Brain microvascular endothelial cell (primary cell): ENCODE measurements at regions not wholly inside any gene's neighbourhood (a gene's known extent, or its start where the extent isn't known, plus 50 kb on each side); places are given as distances from the start of the nearest gene placed in this dataset.
A peak's percentile ranks its signal among the peaks of the same experiment; 100 is the strongest.

Experiments used
- DNase-seq: peaks from one replicate; pipeline ENCODE4 v3.0.0-alpha.2; 2020
- H3K27ac ChIP-seq: fragments of 250-450 bp; sonication (Bioruptor Pico); 2 replicates; pipeline ENCODE4 v1.5.1; 2020; ENCODE audit warnings: mild to moderate bottlenecking, moderate library complexity
- H3K27me3 ChIP-seq: fragments of 250-450 bp; sonication (Bioruptor Pico); replicated peaks from 2 replicates; pipeline ENCODE4 v1.5.1; 2020; ENCODE audit warnings: mild to moderate bottlenecking
- H3K36me3 ChIP-seq: fragments of 250-450 bp; sonication (Bioruptor Pico); replicated peaks from 2 replicates; pipeline ENCODE4 v1.5.1; 2020; ENCODE audit warnings: mild to moderate bottlenecking
- H3K4me3 ChIP-seq: 2 replicates; pipeline ENCODE4 v1.5.1; 2011; ENCODE audit warnings: low read depth, mild to moderate bottlenecking, control low read depth, low read length, moderate library complexity
- CTCF ChIP-seq: IDR thresholded peaks from 2 replicates; pipeline ENCODE4 v1.5.1; 2011; ENCODE audit warnings: low read depth, mild to moderate bottlenecking, moderate library complexity, low read length, control low read depth, inconsistent platforms; ENCODE audit errors: missing control alignments
- in situ Hi-C: cut with HindIII; loops from 2 replicates; pipeline ENCODE4 v1.10.0; 2017; ENCODE audit warnings: low sequenced_read_pairs, low pct_ligation_motif_present

GRCh38 chr11:115760461-115761320, 256.5 kb upstream of the CADM1 start:
- DNase-seq, result no peak
- no peak overlapping the region for H3K27ac ChIP-seq
- H3K36me3 ChIP-seq, result no peaks in the 10 kb centered on the region
- H3K4me3 ChIP-seq, result peak overlapping the region; percentile 49
- in situ Hi-C loops, result no loop called here
- no peaks in the 10 kb centered on the region for H3K27me3 ChIP-seq
- no peak for TF ChIP-seq CTCF

DNA sequence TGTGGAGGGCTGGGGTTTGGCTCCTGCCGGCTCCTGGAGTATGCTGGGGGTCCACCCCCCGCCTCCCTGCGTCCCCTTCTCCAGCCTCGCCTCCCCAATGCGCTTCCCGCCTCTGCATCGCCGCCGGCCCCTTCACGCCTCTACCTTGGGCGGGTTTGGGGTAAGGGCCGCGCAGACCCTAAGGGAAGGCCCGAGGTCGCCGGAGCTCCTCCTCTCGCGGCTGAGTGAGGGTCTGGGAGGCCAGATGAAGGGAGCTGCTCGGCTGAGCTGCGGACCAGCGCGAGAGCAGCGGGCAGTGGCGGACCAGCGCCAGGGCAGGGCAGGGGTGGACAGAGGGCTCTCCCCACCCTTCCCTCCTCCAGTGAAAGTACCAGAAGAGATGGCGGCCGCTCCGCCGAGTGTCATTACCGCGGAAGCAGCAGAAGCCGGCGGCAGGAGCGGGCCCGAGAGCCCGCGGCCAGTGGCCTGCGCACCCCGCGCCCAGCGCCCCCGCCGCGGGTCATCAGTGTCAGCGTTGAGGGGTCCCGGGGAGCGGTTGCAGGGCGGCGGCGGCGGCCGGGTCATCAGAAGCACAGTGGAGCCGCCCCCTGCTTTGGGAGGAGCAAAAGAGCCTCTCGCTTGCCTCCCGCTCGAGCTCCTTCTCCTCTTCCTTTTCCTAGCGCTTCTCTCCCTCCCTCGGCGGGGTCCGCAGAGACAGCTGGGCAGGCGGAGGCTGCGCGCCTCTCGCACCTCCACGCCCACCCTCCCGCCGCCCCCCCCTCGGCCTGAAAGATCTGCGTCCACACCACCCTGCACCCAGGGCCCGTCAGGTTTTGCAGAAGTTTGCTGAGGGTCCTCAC, 255.6 kb upstream of the CADM1 start:
- no peak for TF ChIP-seq CTCF
- in situ Hi-C loops, result no loop called here
- Histone ChIP-seq H3K27ac (no peak overlapping the region), H3K36me3 (no peaks in the 10 kb centered on the region), H3K27me3 (no peaks in the 10 kb centered on the region), H3K4me3 (peak overlapping the region; percentile 49)
- DNase-seq, result no peak

DNA sequence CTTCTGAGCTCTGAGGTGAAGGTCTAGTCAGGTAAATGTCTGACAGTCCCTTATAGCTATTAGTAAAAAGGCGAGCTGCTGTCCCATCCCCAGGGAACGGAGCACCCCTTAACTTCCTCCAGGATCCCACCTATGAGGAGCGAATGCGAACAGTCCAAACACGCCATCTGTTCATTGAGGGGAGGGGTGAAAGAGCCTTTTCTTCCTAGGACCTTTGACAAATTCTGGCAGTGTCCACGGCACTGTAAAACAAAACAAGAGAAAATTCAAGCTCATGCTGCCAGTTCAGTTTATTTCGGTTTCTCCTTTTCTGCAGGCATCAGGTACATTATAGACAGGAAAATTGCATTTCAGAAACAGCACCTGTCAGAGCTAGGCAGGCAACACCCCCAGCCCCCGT, 253.8 kb upstream of the CADM1 start:
- TF ChIP-seq CTCF, result no peak
- in situ Hi-C loops, result no loop called here

DNA sequence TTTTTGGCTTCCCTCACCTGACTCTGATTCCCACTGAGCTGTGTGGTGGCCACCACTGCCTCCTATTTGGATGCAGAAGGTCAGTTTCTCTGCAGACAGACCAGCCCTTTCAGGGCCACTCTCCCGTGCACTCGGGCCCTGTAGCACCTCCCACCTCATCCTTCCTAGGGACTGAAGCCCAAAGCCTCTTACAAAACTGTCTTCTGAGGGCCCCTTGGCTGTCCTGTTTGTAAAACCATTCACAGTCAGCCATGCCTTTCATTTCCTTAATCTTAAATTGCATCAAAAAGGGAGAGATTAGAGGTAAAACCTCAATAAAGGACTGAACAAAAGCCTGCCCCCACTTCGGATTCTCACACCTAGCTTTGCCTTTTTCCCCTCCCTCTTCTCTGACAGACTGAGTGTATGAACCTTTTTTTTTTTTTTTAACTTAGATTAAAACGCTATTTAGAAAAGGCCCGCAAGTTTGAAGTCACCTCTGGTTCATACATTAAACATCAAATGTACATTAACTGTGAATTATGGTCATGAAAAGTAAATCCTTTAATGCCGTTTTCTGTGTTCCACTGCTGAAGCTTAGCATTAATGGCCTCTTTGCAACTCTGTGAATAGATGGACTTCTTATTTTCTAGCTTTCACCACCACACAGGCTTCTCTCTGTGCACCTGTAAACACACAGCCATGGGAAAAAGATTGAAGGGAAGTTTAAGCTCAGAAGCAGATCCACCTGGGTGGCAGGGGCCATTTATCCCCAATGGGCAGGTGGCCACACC, 247.2 kb upstream of the CADM1 start:
- no peak for TF ChIP-seq CTCF
- in situ Hi-C loops, result no loop called here
- H3K27me3 ChIP-seq, result no peaks in the 10 kb centered on the region

More for the DNA sequence above, 253.8 kb upstream of the CADM1 start:
- H3K4me3 ChIP-seq, result no peak overlapping the region
- no peak for DNase-seq
- no peak overlapping the region for H3K27ac ChIP-seq
- no peaks in the 10 kb centered on the region for H3K27me3 ChIP-seq
- H3K36me3 ChIP-seq, result no peaks in the 10 kb centered on the region

DNA sequence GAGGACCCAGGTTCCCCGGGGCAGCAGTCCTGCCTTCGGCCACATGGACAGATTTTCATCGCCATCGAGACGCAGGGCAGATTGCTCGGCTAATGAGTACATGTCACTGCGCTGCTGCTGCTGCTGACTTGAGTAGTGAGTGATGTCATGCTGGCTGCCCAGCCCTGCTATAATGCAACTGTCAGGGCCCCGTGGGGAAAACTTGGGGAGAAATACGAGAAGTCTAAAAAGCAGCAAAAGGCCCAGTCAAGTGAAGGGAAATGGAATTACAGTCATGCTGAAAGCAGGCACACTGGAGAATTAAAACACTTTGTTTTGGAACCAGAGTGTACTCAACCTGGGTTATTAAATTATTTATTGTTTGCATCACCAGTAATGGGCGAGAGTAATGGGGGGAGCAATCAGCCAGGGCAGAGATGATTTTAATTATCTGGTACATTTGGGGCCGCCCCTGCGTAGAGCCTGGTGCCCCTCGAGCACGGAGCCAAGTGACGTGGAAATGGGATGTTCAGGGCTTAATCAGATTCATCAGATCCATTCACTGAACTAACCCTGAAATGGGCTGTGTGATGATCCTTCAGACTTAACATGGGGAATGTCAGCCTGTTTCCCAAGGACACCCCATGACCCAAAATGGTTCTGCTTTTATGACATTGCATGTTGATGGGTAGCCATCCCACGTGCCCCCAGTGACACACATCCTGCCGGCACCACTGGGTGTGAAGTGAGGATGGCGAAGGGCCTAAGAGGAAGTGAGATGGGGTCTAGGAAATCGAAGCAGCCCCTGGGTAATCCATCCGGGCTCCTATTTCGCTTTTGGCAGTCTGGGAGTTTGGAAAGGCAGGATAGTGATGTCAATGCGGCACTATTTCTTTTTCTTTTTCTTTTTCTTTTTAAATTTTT, 241.6 kb upstream of the CADM1 start:
- in situ Hi-C loops, result no loop called here

More for the DNA sequence above, 247.2 kb upstream of the CADM1 start:
- Histone ChIP-seq H3K27ac (no peak overlapping the region), H3K4me3 (no peak overlapping the region), H3K36me3 (no peaks in the 10 kb centered on the region)
- no peak for DNase-seq

More for the DNA sequence above, 241.6 kb upstream of the CADM1 start:
- Histone ChIP-seq H3K4me3 (no peak overlapping the region), H3K36me3 (no peaks in the 10 kb centered on the region), H3K27me3 (no peaks in the 10 kb centered on the region), H3K27ac (no peak overlapping the region)
- TF ChIP-seq CTCF, result no peak
- DNase-seq, result no peak
